Urothelium cell line (cell line): ENCODE measurements at regions not wholly inside any gene's neighbourhood (a gene's known extent, or its start where the extent isn't known, plus 50 kb on each side); places are given as distances from the start of the nearest gene placed in this dataset.

Experiments used
- DNase-seq: peaks from one replicate; pipeline ENCODE4 v3.0.0; 2011; ENCODE audit warnings: low spot score, mixed read lengths
- FAIRE-seq: peaks from 2 replicates; lab custom pipeline; 2011; peaks lifted over from hg19 to GRCh38; lab: Jason Lieb, UNC

- DNase-seq (no peak), FAIRE-seq (no peak)
Observed at GRCh38 chr12:69123311-69123710, 116.1 kb upstream of the CPSF6 start.

- DNase-seq (no peak), FAIRE-seq (no peak)
Observed at GRCh38 chr12:69123919-69124638, 115.3 kb upstream of the CPSF6 start.

GRCh38 chr12:69129017-69129416, 110.4 kb upstream of the CPSF6 start:
- no peak for FAIRE-seq
- DNase-seq = no peak

GRCh38 chr12:69129564-69129963, 109.8 kb upstream of the CPSF6 start:
- FAIRE-seq (no peak), DNase-seq (no peak)

GRCh38 chr12:69130064-69130463, 109.3 kb upstream of the CPSF6 start:
- no peak for FAIRE-seq
- DNase-seq = no peak

GRCh38 chr12:69131077-69131476, 108.3 kb upstream of the CPSF6 start:
- DNase-seq = no peak
- no peak for FAIRE-seq

GRCh38 chr12:69136931-69137613, 102.3 kb upstream of the CPSF6 start:
- no peak for DNase-seq
- FAIRE-seq = no peak

GRCh38 chr12:69141074-69141473, 98.3 kb upstream of the CPSF6 start:
- no peak for FAIRE-seq
- no peak for DNase-seq

- FAIRE-seq (no peak), DNase-seq (no peak)
Observed at GRCh38 chr12:69149270-69149669, 90.1 kb upstream of the CPSF6 start.

- FAIRE-seq = no peak
- DNase-seq = no peak
Observed at GRCh38 chr12:69150083-69150795, 89.1 kb upstream of the CPSF6 start.

GRCh38 chr12:69150796-69151127, 88.6 kb upstream of the CPSF6 start:
- DNase-seq (no peak), FAIRE-seq (no peak)

- no peak for FAIRE-seq
- DNase-seq = no peak
Observed at GRCh38 chr12:69151254-69151764, 88.1 kb upstream of the CPSF6 start.

- FAIRE-seq (no peak), DNase-seq (peak; percentile 37)
Observed at GRCh38 chr12:69154585-69155363, 84.6 kb upstream of the CPSF6 start.

GRCh38 chr12:69157023-69157655, 82.2 kb upstream of the CPSF6 start:
- no peak for FAIRE-seq
- peak; percentile 74 for DNase-seq

GRCh38 chr12:69161829-69162228, 77.5 kb upstream of the CPSF6 start:
- FAIRE-seq (no peak), DNase-seq (no peak)

- FAIRE-seq = no peak
- no peak for DNase-seq
Observed at GRCh38 chr12:69163681-69164362, 75.5 kb upstream of the CPSF6 start.

GRCh38 chr12:69167648-69168165, 71.7 kb upstream of the CPSF6 start:
- no peak for DNase-seq
- no peak for FAIRE-seq

- no peak for FAIRE-seq
- no peak for DNase-seq
Observed at GRCh38 chr12:69168363-69168762, 71.0 kb upstream of the CPSF6 start.

GRCh38 chr12:69168828-69169227, 70.5 kb upstream of the CPSF6 start:
- DNase-seq = no peak
- no peak for FAIRE-seq

GRCh38 chr12:69170293-69170692, 69.1 kb upstream of the CPSF6 start:
- DNase-seq = no peak
- FAIRE-seq = no peak
